Lower lobe of right lung (tissue), 2 donors: ENCODE measurements at regions not wholly inside any gene's neighbourhood (a gene's known extent, or its start where the extent isn't known, plus 50 kb on each side); places are given as distances from the start of the nearest gene placed in this dataset.
"Not testable (repeated sequence)": the region's sequence is repeated elsewhere in the genome, so short reads cannot be mapped to it uniquely, and the experiment has no call there.

ENCODE experiments used
- ATAC-seq, 2 donors: fragments of 200-7000 bp; cut with Tn5 transposase; one replicate each; pipeline ENCODE4 v1.9.1; 2020 to 2022; ENCODE audit warnings: mild to moderate bottlenecking in 2 of 2, moderate library complexity in 2 of 2
- DNase-seq: peaks from one replicate; pipeline ENCODE4 v3.0.0-alpha.2; 2020
- H3K27ac ChIP-seq: fragments of 200-600 bp; one replicate; pipeline ENCODE4 v1.8.0; 2022
- H3K27me3 ChIP-seq: fragments of 200-600 bp; one replicate; pipeline ENCODE4 v1.8.0; 2022; ENCODE audit warnings: low read depth
- H3K36me3 ChIP-seq: fragments of 200-600 bp; one replicate; pipeline ENCODE4 v1.8.0; 2022; ENCODE audit warnings: mild to moderate bottlenecking
- H3K4me1 ChIP-seq: fragments of 200-600 bp; one replicate; pipeline ENCODE4 v1.8.0; 2022
- H3K4me3 ChIP-seq: fragments of 200-600 bp; one replicate; pipeline ENCODE4 v1.8.0; 2022; ENCODE audit warnings: mild to moderate bottlenecking
- H3K9me3 ChIP-seq: fragments of 200-600 bp; one replicate; pipeline ENCODE4 v1.8.0; 2022
- CTCF ChIP-seq: fragments of 200-600 bp; IDR thresholded peaks from one replicate; pipeline ENCODE4 v1.8.0; 2022; ENCODE audit warnings: antibody characterized with exemption, mild to moderate bottlenecking
- intact Hi-C: fragments of 100-400 bp; cut with DNase I; formaldehyde crosslinking; loops from one replicate; pipeline ENCODE4 v1.11.0; 2022
- donor health status: DM: no; HTN: yes; CAD: no; lungs with severe emphysema.

- H3K27me3 ChIP-seq, result no peaks in the 10 kb centered on the region
- H3K9me3 ChIP-seq, result no peaks in the 10 kb centered on the region
- DNase-seq (no peak), ATAC-seq (peak; percentile 80 to 98)
- H3K4me3 ChIP-seq, result no peak overlapping the region
- intact Hi-C loops, result no loop called here
- H3K36me3 ChIP-seq, result no peaks in the 10 kb centered on the region
- no peak overlapping the region for H3K27ac ChIP-seq
- no peak for TF ChIP-seq CTCF
- no peaks in the 10 kb centered on the region for H3K4me1 ChIP-seq
These were observed 550.2 kb downstream of the ZBBX start for GRCh38 chr3:166829896-166830295.

DNA sequence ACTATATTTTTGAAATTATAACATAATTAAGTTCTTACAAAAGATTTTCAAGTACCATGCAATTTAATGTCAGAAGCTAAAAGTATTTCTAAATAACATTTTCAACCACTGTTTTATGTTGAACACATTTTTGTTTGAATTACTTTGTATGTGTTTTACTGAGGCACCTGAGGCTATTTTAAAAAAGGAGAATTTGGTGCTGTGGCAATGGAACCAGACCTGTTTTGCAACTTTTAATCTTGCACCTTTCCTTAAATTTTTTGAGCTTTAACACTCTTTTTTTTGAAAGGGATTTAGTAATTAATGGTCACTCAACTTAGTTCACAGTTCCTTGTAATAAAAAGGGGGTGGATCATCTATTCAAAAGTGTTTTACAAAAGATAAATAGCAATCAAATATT lies 561.6 kb downstream of the ZBBX start:
- no peaks in the 10 kb centered on the region for H3K9me3 ChIP-seq
- no peak for TF ChIP-seq CTCF
- no peaks in the 10 kb centered on the region for H3K27me3 ChIP-seq
- no peak overlapping the region for H3K27ac ChIP-seq
- no peaks in the 10 kb centered on the region for H3K4me1 ChIP-seq
- no peaks in the 10 kb centered on the region for H3K36me3 ChIP-seq
- intact Hi-C loops, result no loop called here
- no peak for ATAC-seq
- no peak for DNase-seq
- no peak overlapping the region for H3K4me3 ChIP-seq

DNA sequence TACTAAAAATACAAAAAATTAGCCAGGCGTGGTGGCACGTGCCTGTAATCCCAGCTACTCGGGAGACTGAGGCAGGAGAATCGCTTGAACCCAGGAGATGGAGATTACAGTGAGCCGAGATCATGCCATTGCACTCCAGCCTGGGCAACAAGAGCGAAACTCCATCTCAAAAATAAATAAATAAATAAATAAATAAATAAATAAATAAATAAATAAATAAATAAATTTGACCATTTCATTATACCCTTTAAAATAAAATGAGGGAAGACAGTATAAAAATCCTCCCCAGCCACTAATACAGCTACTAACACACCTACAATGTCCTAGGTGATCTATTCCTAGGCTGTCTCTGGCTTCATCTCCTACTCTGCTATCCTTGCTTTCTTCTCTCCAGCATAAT lies 562.8 kb downstream of the ZBBX start:
- H3K4me1 ChIP-seq, DNase-seq, H3K27ac ChIP-seq, H3K9me3 ChIP-seq, intact Hi-C loops, ATAC-seq, H3K27me3 ChIP-seq, H3K4me3 ChIP-seq, H3K36me3 ChIP-seq: not testable (repeated sequence)

- TF ChIP-seq CTCF, result no peak
- Histone ChIP-seq H3K9me3 (peaks cover 9% of the 10 kb centered on the region), H3K27me3 (no peaks in the 10 kb centered on the region), H3K27ac (no peak overlapping the region), H3K4me1 (no peaks in the 10 kb centered on the region), H3K36me3 (no peaks in the 10 kb centered on the region), H3K4me3 (no peak overlapping the region)
- DNase-seq (no peak), ATAC-seq (no peak)
- intact Hi-C loops, result no loop called here
These were observed 569.2 kb downstream of the ZBBX start for GRCh38 chr3:166810741-166811445.

DNA sequence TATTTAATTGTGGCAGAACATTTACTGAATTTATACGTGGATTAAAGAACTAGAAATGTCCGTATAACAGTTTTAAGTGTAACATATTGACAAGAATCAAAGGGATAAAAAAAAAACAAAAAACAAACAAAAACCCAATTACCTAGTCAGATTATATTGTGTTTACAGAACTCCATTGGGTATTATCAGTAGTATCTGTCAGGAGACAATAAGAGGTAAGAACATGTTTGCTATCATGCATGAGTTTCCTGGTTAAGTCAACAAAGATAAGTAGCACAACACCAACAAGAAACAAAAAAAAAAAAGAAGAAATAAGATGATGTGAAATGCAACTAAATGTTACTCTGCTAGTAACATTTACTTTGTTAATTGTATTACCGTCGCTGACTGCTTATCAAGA lies 570.6 kb downstream of the ZBBX start:
- DNase-seq (no peak), ATAC-seq (no peak)
- Histone ChIP-seq H3K4me3 (no peak overlapping the region), H3K27ac (no peak overlapping the region), H3K4me1 (no peaks in the 10 kb centered on the region), H3K27me3 (no peaks in the 10 kb centered on the region), H3K36me3 (no peaks in the 10 kb centered on the region), H3K9me3 (peaks cover 9% of the 10 kb centered on the region)
- intact Hi-C loops, result no loop called here
- no peak for TF ChIP-seq CTCF

DNA sequence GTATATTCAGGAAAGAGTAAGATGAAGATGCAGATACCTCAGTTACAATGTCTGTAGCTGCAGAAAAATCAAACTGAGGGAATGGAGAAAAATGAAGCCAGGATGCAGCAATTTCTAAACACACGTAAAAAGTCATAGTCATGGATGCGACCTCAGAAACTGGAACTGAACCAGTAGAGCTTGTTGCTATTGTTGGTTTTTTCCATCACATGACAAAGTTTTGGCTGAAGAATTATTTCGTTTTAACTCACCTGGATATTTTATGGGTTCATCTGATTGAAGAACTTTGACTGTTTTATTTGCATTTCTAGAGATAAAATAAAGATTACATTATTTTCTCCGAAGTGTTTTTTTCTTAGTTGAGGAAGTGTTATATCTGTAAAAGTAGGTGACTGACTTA lies 591.2 kb downstream of the ZBBX start:
- no peak for TF ChIP-seq CTCF
- Histone ChIP-seq H3K4me1 (no peaks in the 10 kb centered on the region), H3K9me3 (no peaks in the 10 kb centered on the region), H3K36me3 (no peaks in the 10 kb centered on the region), H3K4me3 (no peak overlapping the region), H3K27ac (no peak overlapping the region), H3K27me3 (no peaks in the 10 kb centered on the region)
- ATAC-seq (no peak), DNase-seq (no peak)
- intact Hi-C loops, result no loop called here
